H7 (cell line): ENCODE measurements at regions not wholly inside any gene's neighbourhood (a gene's known extent, or its start where the extent isn't known, plus 50 kb on each side); places are given as distances from the start of the nearest gene placed in this dataset.
"Not testable (repeated sequence)": the region's sequence is repeated elsewhere in the genome, so short reads cannot be mapped to it uniquely, and the experiment has no call there.

Source experiments
- DNase-seq: peaks from one replicate; pipeline ENCODE4 v3.0.0; 2012
- H3K27me3 ChIP-seq: 2 replicates; pipeline ENCODE4 v1.6.0; 2011; ENCODE audit warnings: mild to moderate bottlenecking, low read length; ENCODE audit not compliant: control insufficient read depth, insufficient read depth
- H3K36me3 ChIP-seq: replicated peaks from 2 replicates; pipeline ENCODE4 v1.5.1; 2011; ENCODE audit warnings: low read length; ENCODE audit not compliant: control insufficient read depth, insufficient read depth
- H3K4me3 ChIP-seq: 2 replicates; pipeline ENCODE4 v1.5.1; 2011; ENCODE audit warnings: low read depth, mild to moderate bottlenecking, control low read depth, low read length, moderate library complexity; ENCODE audit not compliant: insufficient read depth

- DNase-seq = peak; percentile 22
- Histone ChIP-seq H3K36me3 (no peaks in the 10 kb centered on the region), H3K4me3 (no peak overlapping the region), H3K27me3 (no peaks in the 10 kb centered on the region)
Measured at GRCh38 chr10:27344568-27345454, 104.2 kb upstream of the ACBD5 start.

GRCh38 chr10:27341001-27341400, 100.4 kb upstream of the ACBD5 start:
- DNase-seq = no peak
- Histone ChIP-seq H3K27me3 (no peaks in the 10 kb centered on the region), H3K4me3 (no peak overlapping the region), H3K36me3 (no peaks in the 10 kb centered on the region)

GRCh38 chr10:27335246-27335645, 94.6 kb upstream of the ACBD5 start:
- DNase-seq, H3K27me3 ChIP-seq: not testable (repeated sequence)

GRCh38 chr10:27330074-27330473, 89.5 kb upstream of the ACBD5 start:
- Histone ChIP-seq H3K27me3 (no peaks in the 10 kb centered on the region), H3K4me3 (no peak overlapping the region), H3K36me3 (no peaks in the 10 kb centered on the region)
- DNase-seq = no peak

More at GRCh38 chr10:27335246-27335645, 94.6 kb upstream of the ACBD5 start:
- H3K4me3 ChIP-seq, H3K36me3 ChIP-seq: not testable (repeated sequence)

GRCh38 chr10:27328946-27329345, 88.3 kb upstream of the ACBD5 start:
- no peaks in the 10 kb centered on the region for H3K36me3 ChIP-seq
- no peak overlapping the region for H3K4me3 ChIP-seq
- DNase-seq = no peak
- H3K27me3 ChIP-seq = no peaks in the 10 kb centered on the region

GRCh38 chr10:27326748-27327147, 86.2 kb upstream of the ACBD5 start:
- H3K4me3 ChIP-seq, H3K27me3 ChIP-seq, DNase-seq, H3K36me3 ChIP-seq: not testable (repeated sequence)

GRCh38 chr10:27319752-27320431, 79.3 kb upstream of the ACBD5 start:
- Histone ChIP-seq H3K4me3 (peak overlapping the region; percentile 20; the same call in 1 of the 2 replicates), H3K36me3 (no peaks in the 10 kb centered on the region), H3K27me3 (no peaks in the 10 kb centered on the region)
- peak; percentile 44 for DNase-seq

- H3K27me3 ChIP-seq, DNase-seq, H3K36me3 ChIP-seq, H3K4me3 ChIP-seq: not testable (repeated sequence)
Measured at GRCh38 chr10:27319139-27319538, 78.5 kb upstream of the ACBD5 start.

GRCh38 chr10:27315082-27315481, 74.5 kb upstream of the ACBD5 start:
- not testable (repeated sequence) for H3K4me3 ChIP-seq, DNase-seq, H3K27me3 ChIP-seq, H3K36me3 ChIP-seq

- not testable (repeated sequence) for H3K27me3 ChIP-seq, H3K36me3 ChIP-seq, H3K4me3 ChIP-seq, DNase-seq
Measured at GRCh38 chr10:27313586-27313985, 73.0 kb upstream of the ACBD5 start.

- H3K36me3 ChIP-seq = no peaks in the 10 kb centered on the region
- H3K27me3 ChIP-seq = no peaks in the 10 kb centered on the region
- no peak overlapping the region for H3K4me3 ChIP-seq
- DNase-seq = no peak
Measured at GRCh38 chr10:27312854-27313253, 72.3 kb upstream of the ACBD5 start.

GRCh38 chr10:27311809-27312208, 71.2 kb upstream of the ACBD5 start:
- DNase-seq, H3K36me3 ChIP-seq, H3K4me3 ChIP-seq, H3K27me3 ChIP-seq: not testable (repeated sequence)

- not testable (repeated sequence) for H3K36me3 ChIP-seq, H3K4me3 ChIP-seq, H3K27me3 ChIP-seq, DNase-seq
Measured at GRCh38 chr10:27298522-27298850, 57.9 kb upstream of the ACBD5 start.

- Histone ChIP-seq H3K4me3 (no peak overlapping the region), H3K27me3 (no peaks in the 10 kb centered on the region), H3K36me3 (no peaks in the 10 kb centered on the region)
- DNase-seq = no peak
Measured at GRCh38 chr10:27297844-27298521, 57.4 kb upstream of the ACBD5 start.

- not testable (repeated sequence) for DNase-seq, H3K27me3 ChIP-seq, H3K36me3 ChIP-seq, H3K4me3 ChIP-seq
Measured at GRCh38 chr10:27296285-27296684, 55.7 kb upstream of the ACBD5 start.
